HG02642 (cell line): ENCODE measurements at regions not wholly inside any gene's neighbourhood (a gene's known extent, or its start where the extent isn't known, plus 50 kb on each side); places are given as distances from the start of the nearest gene placed in this dataset.
"Not testable (repeated sequence)": the region's sequence is repeated elsewhere in the genome, so short reads cannot be mapped to it uniquely, and the experiment has no call there.

Source experiments
- ATAC-seq: cut with Tn5 transposase; IDR thresholded peaks from one replicate; pipeline ENCODE4 v1.9.1; 2021; ENCODE audit warnings: mild to moderate bottlenecking; ENCODE audit not compliant: unreplicated experiment, poor library complexity

DNA sequence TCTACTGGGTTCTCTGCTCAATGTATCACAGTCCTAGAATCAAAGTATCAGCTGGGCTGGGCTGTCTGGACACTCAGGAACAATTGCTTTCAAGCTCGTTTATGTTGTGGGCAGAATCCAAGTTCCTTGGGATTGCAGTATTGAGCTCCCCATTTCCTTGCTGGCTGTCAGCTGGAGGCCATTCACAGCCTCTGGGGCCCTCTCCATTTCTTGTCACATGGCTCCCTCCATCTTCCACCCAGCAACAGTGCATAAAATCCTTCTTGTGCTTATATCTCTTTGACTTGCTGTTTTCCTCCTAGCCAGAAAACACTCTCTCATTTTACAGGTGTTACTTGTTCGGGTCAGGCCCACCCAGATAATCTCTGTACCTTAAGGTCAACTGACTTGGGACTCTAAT is 363.5 kb downstream of the IGSF11 start:
- no peak for ATAC-seq

DNA sequence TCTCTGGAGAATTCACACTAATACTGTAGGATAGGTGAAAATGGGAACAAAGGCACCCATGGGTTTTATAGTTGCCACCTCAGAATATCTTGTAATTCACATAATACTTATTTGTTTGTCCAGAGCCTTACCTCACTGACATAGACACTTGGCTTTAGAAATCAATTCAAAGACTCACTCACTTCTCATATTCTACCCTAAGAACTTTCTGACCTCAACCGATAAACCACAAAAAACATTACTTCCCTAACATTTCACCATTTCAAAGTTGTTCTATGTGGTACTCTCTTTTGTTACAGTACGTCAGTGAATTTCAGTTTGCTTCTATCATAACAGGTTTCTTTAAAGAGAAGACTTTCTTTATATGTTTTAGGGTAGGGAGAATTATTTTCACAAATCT is 359.3 kb downstream of the IGSF11 start:
- no peak for ATAC-seq

DNA sequence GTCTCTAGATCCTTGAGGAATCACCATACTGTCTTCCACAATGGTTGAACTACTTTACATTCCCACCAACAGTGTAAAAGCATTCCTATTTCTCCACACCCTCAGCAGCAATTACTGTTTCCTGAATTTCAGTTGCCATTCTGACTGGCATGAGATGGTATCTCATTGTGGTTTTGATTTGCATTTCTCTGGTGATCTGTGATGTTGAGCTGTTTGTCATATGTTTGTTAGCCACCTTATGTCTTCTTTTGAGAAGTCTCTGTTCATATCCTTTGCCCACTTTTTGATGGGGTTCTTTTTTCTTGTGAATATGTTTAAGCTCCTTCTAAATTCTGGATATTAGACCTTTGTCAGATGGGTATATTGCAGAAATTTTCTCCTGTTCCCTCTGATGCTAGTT is 356.0 kb downstream of the IGSF11 start:
- not testable (repeated sequence) for ATAC-seq

DNA sequence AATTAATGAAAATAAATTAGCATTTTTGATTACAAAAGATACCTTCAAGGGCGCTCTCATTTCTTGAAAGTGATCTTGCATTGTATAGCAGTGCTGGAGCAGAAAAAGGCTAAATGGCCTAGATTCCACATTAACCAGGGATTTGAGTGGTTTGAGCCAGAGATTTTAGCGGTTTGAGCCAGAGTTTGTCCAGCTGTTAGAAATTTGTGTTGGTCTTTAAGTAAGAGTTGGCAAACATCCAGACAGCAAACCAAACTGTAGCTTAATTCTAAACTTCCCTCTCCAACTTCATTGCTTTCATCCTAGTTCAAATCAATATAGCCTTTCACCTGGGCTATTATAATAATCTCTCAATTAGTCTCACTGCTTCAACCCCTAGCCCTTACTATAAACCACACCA is 351.7 kb downstream of the IGSF11 start:
- ATAC-seq, result no peak

DNA sequence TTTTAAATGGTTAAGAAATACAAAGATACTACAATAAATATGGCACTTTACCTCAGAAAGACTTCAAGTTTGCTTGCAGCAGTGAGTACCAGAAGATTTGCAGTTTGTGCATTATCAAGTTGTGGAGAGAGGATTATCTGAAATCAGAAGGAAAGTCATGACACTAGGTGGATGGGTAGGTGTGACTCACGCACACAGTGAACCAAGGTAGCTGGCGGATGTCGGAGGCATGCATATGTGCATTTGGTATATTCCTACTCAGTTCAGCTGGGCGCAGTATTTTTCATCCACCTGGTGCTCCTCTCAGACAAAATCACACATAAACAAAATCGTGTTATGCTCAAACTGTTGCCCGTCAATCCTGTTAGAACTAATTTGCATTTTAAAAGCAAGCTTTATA is 351.0 kb downstream of the IGSF11 start:
- ATAC-seq, result no peak

DNA sequence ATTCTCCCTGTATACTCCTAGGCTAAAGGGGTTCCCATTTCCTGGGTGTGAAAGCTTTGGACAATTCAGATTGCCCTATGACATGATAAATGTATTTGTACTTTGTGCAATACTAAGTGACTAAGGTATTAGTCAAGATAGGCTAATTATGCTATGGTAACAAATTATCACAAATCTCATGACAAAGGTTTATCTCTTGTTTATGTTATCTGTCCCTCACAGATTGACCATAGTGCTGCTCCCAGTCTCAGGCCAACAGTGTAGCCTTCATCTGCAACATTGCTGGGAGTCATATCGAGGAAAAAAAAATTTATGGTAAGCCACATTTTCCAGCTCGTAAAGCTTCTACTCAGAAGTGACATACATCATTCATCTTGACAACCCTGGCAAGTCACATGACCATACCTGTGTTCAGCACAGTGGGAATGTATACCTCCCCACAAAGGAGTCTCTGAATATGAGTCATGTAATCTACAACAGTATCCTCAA is 346.2 kb downstream of the IGSF11 start:
- ATAC-seq, result no peak

DNA sequence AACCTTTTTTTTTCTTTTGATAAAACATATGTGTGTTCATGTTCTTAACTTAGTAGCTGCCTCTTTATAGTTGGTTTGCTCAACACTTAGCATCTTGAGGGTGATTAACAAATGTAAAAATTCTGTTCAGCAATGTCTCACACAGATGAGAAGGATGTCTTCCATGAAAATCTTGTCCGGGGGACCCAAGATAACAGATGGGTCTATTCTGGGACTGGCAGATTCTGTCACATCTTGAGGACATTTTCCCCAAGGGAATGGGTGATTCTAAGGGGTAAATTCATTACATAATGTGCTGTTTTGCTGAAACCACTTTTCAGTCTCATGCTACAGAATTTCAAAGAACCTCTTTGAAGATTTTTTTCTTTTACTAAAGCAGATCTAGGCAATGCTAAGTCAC is 342.2 kb downstream of the IGSF11 start:
- no peak for ATAC-seq

DNA sequence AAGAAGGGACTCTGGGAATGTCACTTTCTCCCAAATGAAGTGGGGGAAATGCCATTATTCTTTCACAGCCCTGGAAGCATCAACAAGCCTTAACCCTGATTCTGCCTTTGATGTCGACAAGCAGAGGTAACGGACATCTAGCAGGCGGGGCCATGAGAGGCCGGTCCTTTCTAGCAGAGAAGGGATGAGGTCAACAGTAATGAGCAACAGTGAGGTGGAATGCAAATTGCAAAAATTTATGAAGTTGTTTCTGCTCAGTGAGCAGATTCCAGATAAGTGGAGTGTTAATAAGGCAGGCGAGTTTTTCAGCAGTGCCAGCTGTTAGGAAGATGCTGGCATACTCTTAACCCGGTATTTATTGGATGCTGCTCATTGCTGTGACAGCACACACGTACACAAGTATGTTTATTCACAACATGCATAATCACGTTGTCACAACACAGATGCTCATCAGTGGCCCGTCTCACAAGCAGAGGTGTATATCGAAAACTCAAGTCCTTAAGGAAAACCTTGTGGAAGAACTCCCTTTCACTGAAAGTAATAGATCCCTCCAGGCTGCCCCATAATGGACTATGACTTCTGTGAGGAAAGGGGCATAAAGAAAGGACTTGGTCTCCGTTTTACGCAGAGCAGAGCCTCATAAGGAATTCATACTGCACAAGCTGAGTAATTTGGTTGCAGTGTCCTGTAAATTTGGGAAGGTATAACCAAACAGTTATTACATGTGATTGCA is 329.0 kb downstream of the IGSF11 start:
- ATAC-seq, result no peak

DNA sequence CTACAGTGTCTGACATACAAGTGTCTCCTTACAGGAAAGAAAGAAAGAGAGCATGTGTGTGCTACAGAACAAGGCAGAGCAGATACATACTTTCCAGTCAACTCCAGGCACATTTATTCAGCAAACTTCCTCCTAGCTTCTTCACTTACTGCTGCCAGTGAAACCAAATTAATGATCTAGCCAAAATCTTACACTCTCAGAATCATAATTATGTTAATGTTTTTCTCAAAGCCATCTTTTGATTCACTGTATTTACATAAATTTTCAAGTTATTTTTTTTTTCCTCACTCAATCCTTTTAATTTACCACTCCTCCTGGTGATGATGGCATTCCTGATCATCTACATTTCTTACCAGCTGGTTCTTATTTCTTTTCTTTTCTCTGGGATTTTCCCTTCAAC is 326.7 kb downstream of the IGSF11 start:
- no peak for ATAC-seq

DNA sequence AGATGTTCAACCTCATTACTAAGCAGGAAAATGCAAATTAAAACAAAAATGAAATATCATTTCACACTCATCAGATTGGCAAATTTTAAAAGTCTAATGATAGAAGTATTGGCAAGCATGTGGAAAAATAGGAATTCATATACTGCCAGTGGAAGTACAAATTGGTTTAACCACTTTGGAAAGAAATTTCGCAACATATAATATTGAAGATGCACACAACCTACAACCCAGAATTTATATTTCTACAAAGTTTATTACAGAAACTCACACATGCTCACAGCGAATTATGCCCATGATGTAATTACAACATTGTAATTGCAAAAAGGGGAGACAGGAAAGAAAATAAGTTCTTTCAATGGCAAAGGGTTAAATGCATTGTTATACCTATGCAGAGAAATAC is 324.1 kb downstream of the IGSF11 start:
- no peak for ATAC-seq

DNA sequence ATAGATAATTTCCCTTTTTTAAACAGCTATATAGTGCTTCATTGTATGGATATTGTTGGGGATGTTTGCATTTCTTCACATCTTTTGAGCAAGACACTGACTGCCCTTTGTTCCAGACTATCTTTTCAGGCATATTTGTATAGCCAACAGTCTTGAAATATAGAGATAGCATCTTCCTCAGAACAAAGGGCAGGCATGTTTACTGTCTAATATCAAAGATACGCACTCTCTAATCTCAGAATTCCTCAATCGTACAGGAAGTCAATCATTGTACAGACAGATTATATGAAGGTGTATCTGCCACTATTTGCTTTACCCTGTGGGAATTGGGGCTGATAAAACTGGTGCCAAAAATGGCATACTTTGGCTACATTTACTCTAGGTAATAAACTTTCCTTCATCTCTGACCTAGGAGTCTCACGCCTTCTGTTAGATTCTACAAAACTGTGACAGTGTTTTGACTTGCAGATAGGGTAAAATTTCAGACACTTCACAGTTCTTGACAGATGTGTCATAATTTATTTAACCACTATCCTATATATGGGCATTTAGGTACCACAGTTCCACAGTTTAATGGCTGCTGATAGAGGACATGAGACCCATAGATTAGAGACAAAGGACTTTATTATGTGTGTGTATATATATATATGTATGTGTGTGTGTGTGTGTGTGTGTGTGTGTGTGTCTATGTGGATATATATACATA is 321.0 kb downstream of the IGSF11 start:
- ATAC-seq, result no peak

DNA sequence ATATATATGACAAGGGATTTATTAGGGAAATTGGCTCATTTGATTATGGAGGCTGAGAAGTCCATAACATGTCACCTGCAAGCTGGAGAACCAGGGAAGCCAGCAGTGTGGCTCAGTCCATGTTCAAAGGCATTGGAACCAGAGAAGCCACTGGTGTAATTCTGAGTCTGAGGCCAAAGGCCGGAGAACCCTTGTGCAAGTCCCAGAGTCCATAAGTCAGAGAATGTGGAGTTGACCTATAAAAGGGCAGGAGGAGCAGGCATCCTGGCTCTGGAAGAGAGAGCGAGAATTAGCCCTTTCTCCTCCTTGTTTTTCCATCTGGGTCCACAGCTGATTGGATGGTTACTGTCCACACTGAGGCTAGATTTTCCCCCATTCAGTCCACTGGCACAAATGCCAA is 319.8 kb downstream of the IGSF11 start:
- no peak for ATAC-seq

DNA sequence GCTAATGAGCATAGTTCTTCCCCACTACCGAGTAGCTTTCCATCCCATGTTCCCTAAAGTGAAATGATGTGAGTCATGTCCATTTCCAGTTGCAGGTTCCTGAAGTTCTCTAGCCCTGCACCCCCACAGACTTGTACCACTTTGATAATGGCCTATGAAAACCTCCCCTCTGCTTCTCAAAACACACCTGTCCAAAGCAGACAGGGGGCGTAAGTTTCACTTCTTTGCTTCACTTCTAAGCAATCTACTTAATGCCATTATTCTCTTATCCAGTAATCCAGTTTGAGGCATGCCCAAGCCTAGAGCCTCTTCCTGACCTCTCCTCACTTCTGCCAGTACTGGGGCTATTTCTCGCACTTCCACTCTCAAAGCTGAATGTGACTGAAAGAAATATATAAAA is 305.1 kb downstream of the IGSF11 start:
- no peak for ATAC-seq

DNA sequence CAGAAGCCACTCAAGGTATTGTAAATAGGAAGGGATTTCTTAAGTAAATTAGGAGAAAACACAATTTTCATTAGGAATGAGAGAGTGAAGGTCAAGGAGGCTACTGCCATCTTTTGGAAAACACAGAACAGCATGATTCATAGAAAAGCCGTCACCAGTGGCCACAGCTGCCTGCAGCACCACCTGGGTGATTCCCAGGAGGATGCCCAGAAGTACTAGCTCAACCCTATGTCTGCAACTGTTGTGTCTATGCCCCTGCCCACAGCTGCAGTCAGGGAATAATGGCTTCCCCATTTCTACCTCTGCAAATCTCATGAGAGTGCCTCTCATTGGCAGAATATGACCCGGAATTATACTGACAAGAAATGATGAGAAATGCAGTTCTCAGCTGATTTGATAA is 300.0 kb downstream of the IGSF11 start:
- no peak for ATAC-seq

DNA sequence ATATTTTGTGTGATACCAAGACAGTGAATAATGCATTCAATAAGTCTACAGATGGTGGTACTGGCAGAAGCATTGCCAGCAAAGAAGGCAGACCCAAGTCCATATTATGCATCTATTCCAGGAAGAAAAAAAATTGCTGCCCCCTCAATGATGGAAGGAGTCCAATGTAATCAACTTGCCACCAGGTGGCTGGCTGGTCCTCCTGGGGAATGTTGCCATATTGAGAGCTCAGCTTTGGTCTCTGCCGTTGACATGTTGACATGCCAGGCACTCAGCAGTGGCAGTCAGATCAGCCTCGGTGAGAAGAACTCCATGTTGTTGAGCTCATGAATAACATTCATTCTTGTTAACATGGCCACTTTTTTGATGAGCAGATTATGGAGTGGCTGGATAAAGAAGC is 298.5 kb downstream of the IGSF11 start:
- ATAC-seq, result no peak

DNA sequence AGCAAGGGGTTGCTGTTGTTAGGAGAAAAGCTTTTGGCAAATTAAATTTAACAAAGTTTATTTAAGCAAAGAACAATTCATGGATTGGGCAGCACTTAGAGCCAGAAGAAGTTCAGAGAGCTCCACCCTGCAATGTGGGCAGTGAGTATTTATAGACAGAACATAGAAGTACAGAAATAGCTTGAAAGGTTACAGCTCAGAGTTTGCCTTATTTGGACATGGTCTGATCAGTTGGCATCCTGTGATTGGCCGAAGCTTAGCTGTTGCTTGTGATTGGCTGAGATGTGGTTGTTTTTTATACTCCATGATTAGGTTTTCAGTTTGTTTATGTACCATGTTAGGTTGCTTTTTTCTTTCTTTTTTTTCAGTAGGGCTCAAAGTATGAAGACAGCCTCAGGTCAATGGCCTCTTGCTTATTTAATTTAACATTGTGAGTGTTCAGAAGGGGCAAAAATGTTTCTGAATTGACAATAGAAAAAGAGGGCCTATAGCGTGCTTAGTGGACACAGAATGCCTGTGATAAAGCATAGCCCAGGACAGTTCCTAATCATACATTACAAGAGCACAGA is 293.8 kb downstream of the IGSF11 start:
- ATAC-seq, result no peak

DNA sequence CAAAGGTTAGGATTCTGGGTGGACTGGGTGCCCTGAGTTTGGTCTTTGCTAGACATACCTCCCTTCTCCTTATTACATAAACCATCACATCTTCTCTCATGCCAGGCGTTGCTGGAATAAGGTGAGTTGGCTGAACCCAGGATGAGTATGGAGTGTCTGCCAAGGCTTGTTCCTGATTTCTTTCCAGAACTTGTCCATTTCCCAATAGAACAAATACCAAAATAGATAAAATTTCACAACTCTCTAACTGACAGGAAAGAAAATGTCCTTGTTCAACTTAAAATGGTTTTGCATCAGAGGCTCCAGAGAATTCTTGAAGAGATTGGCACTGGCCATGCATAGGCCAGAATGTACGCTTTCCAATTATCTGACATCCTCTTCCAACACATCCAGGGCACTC is 291.9 kb downstream of the IGSF11 start:
- no peak for ATAC-seq

DNA sequence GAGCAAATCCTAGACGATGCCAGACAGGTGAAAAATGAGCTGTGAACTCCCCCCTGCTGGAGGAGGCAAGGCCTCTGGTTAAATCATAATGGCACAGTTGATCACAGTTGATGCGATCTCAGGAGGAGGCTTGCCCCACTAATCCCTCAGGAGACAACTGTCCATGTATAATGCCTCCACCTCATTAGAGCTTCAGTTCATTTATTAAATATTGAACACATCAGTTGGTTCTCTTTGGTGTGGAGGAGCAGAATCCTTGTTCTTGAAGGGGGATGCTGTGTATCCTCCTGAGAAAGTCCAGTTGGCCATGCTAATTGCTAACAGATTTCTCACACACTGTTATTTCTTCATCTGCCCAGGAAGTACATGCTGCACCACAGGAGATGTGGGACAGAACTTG is 290.5 kb downstream of the IGSF11 start:
- no peak for ATAC-seq

DNA sequence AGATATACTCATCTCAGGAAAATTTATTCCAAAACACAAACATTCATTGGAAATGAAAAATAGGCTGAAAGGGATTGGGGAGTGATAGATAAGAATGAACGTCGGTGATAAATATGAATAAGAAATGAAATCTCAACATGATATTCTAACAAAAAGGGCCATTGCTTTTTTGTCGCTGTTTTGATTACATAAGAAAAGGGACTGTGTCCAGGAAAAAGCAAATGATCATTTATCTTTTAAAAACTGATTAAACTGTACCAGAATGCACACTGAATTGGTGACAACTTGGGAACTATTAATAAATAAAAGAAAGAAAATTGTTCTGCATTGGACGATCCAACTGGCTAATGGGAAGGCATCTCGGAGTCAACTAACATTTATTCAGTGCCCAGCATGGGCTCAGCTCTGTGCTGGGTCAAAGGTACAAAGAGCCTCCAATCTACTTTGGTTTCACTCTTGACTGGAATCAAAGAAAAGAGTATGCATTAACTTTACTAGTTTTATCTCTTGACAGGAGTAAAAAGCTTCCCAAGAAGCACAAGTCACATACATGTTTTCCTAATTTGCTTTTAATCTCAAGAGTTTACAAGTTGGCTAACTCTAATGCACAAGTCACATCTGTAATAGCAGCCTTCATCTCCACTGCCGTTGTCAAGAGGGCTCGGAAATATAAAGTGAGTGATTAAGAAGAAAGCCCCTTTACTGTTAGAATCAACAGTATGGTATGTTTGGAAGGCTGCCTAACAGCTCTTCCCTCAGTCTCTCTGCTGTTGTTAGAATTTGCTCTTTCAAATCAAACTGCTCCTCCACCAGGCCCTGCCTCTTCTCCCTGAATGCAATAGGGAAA is 280.0 kb downstream of the IGSF11 start:
- ATAC-seq, result no peak

DNA sequence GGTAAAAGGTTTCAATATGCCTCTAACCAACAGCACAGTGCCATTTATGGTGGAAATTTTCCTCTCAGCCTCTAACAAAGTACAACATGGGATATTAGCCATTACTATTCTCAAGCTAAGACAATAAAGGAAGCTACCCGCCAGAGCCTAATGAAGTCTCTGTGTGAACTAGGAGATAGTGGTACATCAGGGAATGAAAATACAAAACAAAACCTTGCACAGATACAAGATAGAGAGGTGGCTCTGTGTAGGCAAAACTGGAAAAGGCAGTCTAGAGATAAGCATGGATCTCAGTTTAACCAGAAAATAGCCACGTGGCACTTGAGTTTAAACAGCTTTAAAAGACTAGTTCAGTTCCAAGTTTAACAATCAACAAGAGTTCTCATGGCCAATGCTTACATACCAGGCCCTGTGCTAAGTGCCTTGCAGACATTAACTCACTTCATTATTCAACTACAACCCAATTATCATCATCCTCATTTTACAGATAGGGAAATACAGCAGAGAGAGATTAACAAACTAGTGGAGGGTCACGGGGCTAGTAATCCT is 279.3 kb downstream of the IGSF11 start:
- no peak for ATAC-seq
